ENCODE measurements at regions not wholly inside any gene's neighbourhood (a gene's known extent, or its start where the extent isn't known, plus 50 kb on each side); places are given as distances from the start of the nearest gene placed in this dataset.
A peak's percentile ranks its signal among the peaks of the same experiment; 100 is the strongest.

- DNase-seq (ENCODE audit: extremely low read depth in 1 of 4, low spot score in 3 of 4): no peak
- peaks cover 12 to 25% of the 10 kb centered on the region in 2 experiments; a peak in 4 of 5 replicates for H3K4me1 ChIP-seq (replicated peaks in 1 of 2; ENCODE audit: control insufficient read depth in 2 of 2, insufficient read depth in 2 of 2, low read length in 2 of 2)
- H3K9me3 ChIP-seq (replicated peaks; ENCODE audit: control insufficient read depth, insufficient read depth, low read depth, low read length): no peaks in the 10 kb centered on the region
- BruUV-seq (replicated peaks): no TSS peak
- ChIA-PET POLR2A (interaction anchor here (1.2 kb wide), 1 partner anchor 9 kb away, joined by 6 read pairs; no protein-coding TSS in a partner anchor), CTCF (ENCODE audit: low intra/inter-chr PET ratio) (interaction anchor here (3.4 kb wide), 1 partner anchor 243 kb away, joined by 19 read pairs; no protein-coding TSS in a partner anchor)
- H3K4me3 ChIP-seq: no peak overlapping the region
- intact Hi-C loops (cut with micrococcal nuclease) (no loop called here), in situ Hi-C loops (cut with MboI) (loop anchor here (5.0 kb wide), 1 partner anchor 246 kb away; no protein-coding TSS in a partner anchor)
- no peaks in the 10 kb centered on the region for H3K79me2 ChIP-seq (ENCODE audit: control insufficient read depth, insufficient read depth, low read length)
- TF ChIP-seq CUX1 (CRISPR knock-in tag; IDR thresholded peaks at IDR 0.05) (no peak), ZBTB33 (CRISPR knock-in tag; IDR thresholded peaks at IDR 0.05) (peak; percentile 38; the same call in 1 of the 2 replicates)
- peak overlapping the region; percentile 30; the same call in 1 of the 2 replicates for H3K4me2 ChIP-seq (ENCODE audit: insufficient read depth, low read length)
- no peaks in the 10 kb centered on the region for H4K20me1 ChIP-seq (replicated peaks; ENCODE audit: control insufficient read depth, insufficient read depth, low read length)
- no peak for FAIRE-seq
- no peak overlapping the region; the same call in 1 of the 2 replicates for H2AFZ ChIP-seq (ENCODE audit: low read depth, low read length)
- ATAC-seq: peak; percentile 13; the same call in 2 of the 3 replicates
- whole genome bisulfite sequencing (ENCODE audit: insufficient coverage, low coverage, missing lambda C conversion rate): 39% methylated on average over 11 of the region's 14 CpGs
- peaks cover 11 to 57% of the 10 kb centered on the region in 2 experiments for H3K27me3 ChIP-seq (ENCODE audit: control insufficient read depth in 2 of 2, insufficient read depth in 2 of 2, low read length in 2 of 2)
- peak overlapping the region; percentile 10 to 58; a peak in 2 of 4 replicates for H3K9ac ChIP-seq (ENCODE audit: insufficient read depth in 1 of 2, low read depth in 2 of 2, low read length in 2 of 2)
- no peaks in the 10 kb centered on the region for H3K36me3 ChIP-seq (ENCODE audit: control insufficient read depth, insufficient read depth, low read length)
- H3K9me1 ChIP-seq (ENCODE audit: control insufficient read depth, insufficient read depth, low read length): no peaks in the 10 kb centered on the region
- H3K27ac ChIP-seq (ENCODE audit: extremely low read depth, low read depth, low read length): no peak overlapping the region; the same call in 2 of the 3 replicates
Measured at GRCh38 chr17:77771145-77771544, 187.4 kb upstream of the TNRC6C start.
